ENCODE measurements at regions not wholly inside any gene's neighbourhood (a gene's known extent, or its start where the extent isn't known, plus 50 kb on each side); places are given as distances from the start of the nearest gene placed in this dataset.

- Histone ChIP-seq H3K27me3 (ENCODE audit: control insufficient read depth, insufficient read depth, low read length) (no peaks in the 10 kb centered on the region), H3K36me3 (ENCODE audit: control insufficient read depth, insufficient read depth, low read length) (no peaks in the 10 kb centered on the region), H3K4me3 (replicated peaks in 1 of 4; ENCODE audit: control extremely low read depth in 1 of 4, insufficient read depth in 1 of 4, low read depth in 3 of 4, low read length in 4 of 4) (no peak overlapping the region), H3K9ac (ENCODE audit: insufficient read depth, low read length) (no peak overlapping the region), H4K20me1 (ENCODE audit: control insufficient read depth, extremely low read depth, insufficient read depth, low read length) (no peaks in the 10 kb centered on the region), H3K27ac (ENCODE audit: insufficient read depth, low read length) (no peak overlapping the region), H3K9me3 (ENCODE audit: control insufficient read depth, insufficient read depth, low read depth, low read length) (no peaks in the 10 kb centered on the region), H3K4me1 (ENCODE audit: control insufficient read depth, extremely low read depth, insufficient read depth, low read length) (no peaks in the 10 kb centered on the region), H3K79me2 (ENCODE audit: control insufficient read depth, insufficient read depth, low read length) (no peaks in the 10 kb centered on the region), H2AFZ (ENCODE audit: low read length) (no peak overlapping the region), H3K4me2 (ENCODE audit: extremely low read depth, insufficient read depth, low read length) (no peak overlapping the region)
- TF ChIP-seq CTCF (conservative IDR thresholded peaks at IDR 0.05 in 1 of 2, IDR thresholded peaks at IDR 0.05 in 1 of 2; ENCODE audit: low read depth in 1 of 2, low read length in 2 of 2) (no peak), EZH2 (IDR thresholded peaks at IDR 0.05; ENCODE audit: low read length, missing control alignments) (no peak)
- DNase-seq (ENCODE audit: low read depth in 2 of 2): no peak
These were observed 520.3 kb downstream of the CDH9 start for GRCh38 chr5:26518065-26518464.

GRCh38 chr5:26498972-26499371 is 539.4 kb downstream of the CDH9 start:
- H4K20me1 ChIP-seq (ENCODE audit: control insufficient read depth, extremely low read depth, insufficient read depth, low read length): no peaks in the 10 kb centered on the region
- no peaks in the 10 kb centered on the region for H3K4me1 ChIP-seq (ENCODE audit: control insufficient read depth, extremely low read depth, insufficient read depth, low read length)
- H3K9ac ChIP-seq (ENCODE audit: insufficient read depth, low read length): no peak overlapping the region
- H3K36me3 ChIP-seq (ENCODE audit: control insufficient read depth, insufficient read depth, low read length): no peaks in the 10 kb centered on the region
- H2AFZ ChIP-seq (ENCODE audit: low read length): no peak overlapping the region
- no peak for DNase-seq (ENCODE audit: low read depth in 2 of 2)
- H3K4me2 ChIP-seq (ENCODE audit: extremely low read depth, insufficient read depth, low read length): no peak overlapping the region
- H3K79me2 ChIP-seq (ENCODE audit: control insufficient read depth, insufficient read depth, low read length): no peaks in the 10 kb centered on the region
- H3K27ac ChIP-seq (ENCODE audit: insufficient read depth, low read length): no peak overlapping the region
- H3K4me3 ChIP-seq (replicated peaks in 1 of 4; ENCODE audit: control extremely low read depth in 1 of 4, insufficient read depth in 1 of 4, low read depth in 3 of 4, low read length in 4 of 4): no peak overlapping the region
- no peaks in the 10 kb centered on the region for H3K27me3 ChIP-seq (ENCODE audit: control insufficient read depth, insufficient read depth, low read length)
- no peak for TF ChIP-seq CTCF (conservative IDR thresholded peaks at IDR 0.05 in 1 of 2, IDR thresholded peaks at IDR 0.05 in 1 of 2; ENCODE audit: low read depth in 1 of 2, low read length in 2 of 2)
- TF ChIP-seq EZH2 (IDR thresholded peaks at IDR 0.05; ENCODE audit: low read length, missing control alignments): no peak
- H3K9me3 ChIP-seq (ENCODE audit: control insufficient read depth, insufficient read depth, low read depth, low read length): no peaks in the 10 kb centered on the region

- no peak overlapping the region for H2AFZ ChIP-seq (ENCODE audit: low read length)
- DNase-seq (ENCODE audit: low read depth in 2 of 2): no peak
- H3K4me2 ChIP-seq (ENCODE audit: extremely low read depth, insufficient read depth, low read length): no peak overlapping the region
- no peaks in the 10 kb centered on the region for H3K27me3 ChIP-seq (ENCODE audit: control insufficient read depth, insufficient read depth, low read length)
- no peaks in the 10 kb centered on the region for H3K9me3 ChIP-seq (ENCODE audit: control insufficient read depth, insufficient read depth, low read depth, low read length)
- TF ChIP-seq EZH2 (IDR thresholded peaks at IDR 0.05; ENCODE audit: low read length, missing control alignments): no peak
- no peak overlapping the region for H3K9ac ChIP-seq (ENCODE audit: insufficient read depth, low read length)
- no peak overlapping the region for H3K4me3 ChIP-seq (replicated peaks in 1 of 4; ENCODE audit: control extremely low read depth in 1 of 4, insufficient read depth in 1 of 4, low read depth in 3 of 4, low read length in 4 of 4)
- H3K4me1 ChIP-seq (ENCODE audit: control insufficient read depth, extremely low read depth, insufficient read depth, low read length): no peaks in the 10 kb centered on the region
- no peaks in the 10 kb centered on the region for H3K79me2 ChIP-seq (ENCODE audit: control insufficient read depth, insufficient read depth, low read length)
- no peaks in the 10 kb centered on the region for H3K36me3 ChIP-seq (ENCODE audit: control insufficient read depth, insufficient read depth, low read length)
- no peak overlapping the region for H3K27ac ChIP-seq (ENCODE audit: insufficient read depth, low read length)
- no peaks in the 10 kb centered on the region for H4K20me1 ChIP-seq (ENCODE audit: control insufficient read depth, extremely low read depth, insufficient read depth, low read length)
These were observed 542.9 kb downstream of the CDH9 start for GRCh38 chr5:26495437-26495836.
